HCEC 1CT (cell line): ENCODE measurements at regions not wholly inside any gene's neighbourhood (a gene's known extent, or its start where the extent isn't known, plus 50 kb on each side); places are given as distances from the start of the nearest gene placed in this dataset.

Source experiments
- DNase-seq: peaks from one replicate; pipeline ENCODE4 v3.0.0-alpha.2; 2017

DNA sequence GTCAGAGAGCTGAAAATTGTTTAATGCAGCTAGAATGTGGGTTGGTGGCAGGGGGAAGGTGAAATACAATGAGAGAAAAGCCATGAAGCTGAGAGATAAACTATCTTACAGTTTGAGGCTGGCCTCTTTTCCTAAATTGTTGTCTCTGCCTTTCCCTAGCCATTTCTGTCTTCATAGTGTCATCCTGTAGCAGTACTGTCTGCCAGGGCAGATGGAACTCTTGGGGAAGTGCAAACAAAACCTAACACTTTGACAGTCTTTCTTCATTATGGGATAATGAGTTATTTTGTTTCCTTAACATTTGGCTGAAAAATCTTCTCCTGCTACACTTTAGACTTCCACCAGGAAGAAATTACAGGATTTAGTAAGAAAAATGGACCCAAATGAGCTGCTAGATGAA is 197.8 kb upstream of the ARX start:
- no peak for DNase-seq

DNA sequence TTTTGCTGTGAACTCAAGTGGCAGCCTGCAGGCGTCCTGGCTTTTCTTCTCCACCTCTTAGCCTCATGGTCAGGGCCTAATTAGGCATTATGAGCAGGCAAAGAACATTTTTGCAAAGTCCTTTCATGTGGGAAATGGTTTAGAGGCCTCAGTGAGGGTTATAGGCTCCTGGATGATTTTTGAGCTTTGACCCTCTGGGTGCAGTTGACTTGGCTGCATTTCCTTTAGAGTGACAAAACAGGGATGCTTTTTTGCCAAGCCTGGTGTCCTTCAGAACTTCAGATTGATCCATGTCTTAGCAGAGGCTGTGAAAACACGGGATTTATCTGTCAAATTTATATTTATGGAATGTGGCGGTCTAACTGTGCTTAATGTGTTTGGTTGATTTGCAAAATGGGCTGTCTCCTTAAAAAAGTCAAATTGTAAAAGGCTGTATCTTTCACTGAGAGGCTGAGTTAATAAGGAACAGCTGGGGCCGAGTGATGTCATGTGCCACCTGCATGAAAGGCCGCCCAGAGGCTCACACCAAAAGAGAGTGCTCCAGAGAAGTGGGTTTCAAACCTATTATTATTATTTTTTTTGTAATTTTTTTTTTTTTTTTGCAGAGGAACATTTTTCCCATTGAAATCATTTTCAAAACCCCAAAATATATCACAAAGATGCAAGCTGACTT is 192.2 kb upstream of the ARX start:
- no peak for DNase-seq

DNA sequence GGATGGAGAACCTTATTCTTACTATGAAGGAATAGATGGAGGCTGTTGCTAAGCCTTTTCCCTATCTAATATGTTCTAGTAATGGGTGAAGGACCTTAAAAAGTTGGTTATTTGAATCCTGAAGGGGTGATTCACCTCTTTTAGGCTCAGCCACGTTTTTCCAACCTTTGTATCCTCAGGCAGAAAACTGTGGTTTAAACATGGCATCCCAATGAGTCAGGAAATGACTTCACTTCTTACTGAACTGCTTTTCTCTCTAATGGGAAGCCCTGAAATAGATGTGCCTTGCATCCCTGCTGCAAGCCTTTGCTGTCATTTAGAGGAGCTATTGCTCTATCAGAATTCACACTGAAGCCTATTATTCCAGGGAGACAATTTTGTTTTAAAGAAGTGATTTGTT is 191.0 kb upstream of the ARX start:
- no peak for DNase-seq

DNA sequence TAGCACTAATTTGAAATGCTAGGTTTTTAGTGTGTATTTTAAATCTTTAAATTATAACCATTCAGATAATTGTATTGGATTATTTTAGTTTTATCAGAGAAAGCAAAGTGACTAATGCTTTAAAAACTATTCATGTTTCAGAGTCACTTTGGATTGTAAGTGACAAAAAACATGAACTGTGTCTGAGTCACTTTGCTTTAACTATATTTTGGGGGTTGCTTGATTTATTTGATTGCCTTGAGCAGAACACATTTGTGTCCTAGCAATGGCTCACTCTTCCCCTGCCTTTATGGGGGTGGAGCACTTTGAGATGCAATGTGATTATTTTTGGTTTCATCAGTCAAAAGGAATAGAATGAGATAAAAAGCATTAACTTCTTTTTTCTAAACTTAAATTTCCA is 188.4 kb upstream of the ARX start:
- no peak for DNase-seq

DNA sequence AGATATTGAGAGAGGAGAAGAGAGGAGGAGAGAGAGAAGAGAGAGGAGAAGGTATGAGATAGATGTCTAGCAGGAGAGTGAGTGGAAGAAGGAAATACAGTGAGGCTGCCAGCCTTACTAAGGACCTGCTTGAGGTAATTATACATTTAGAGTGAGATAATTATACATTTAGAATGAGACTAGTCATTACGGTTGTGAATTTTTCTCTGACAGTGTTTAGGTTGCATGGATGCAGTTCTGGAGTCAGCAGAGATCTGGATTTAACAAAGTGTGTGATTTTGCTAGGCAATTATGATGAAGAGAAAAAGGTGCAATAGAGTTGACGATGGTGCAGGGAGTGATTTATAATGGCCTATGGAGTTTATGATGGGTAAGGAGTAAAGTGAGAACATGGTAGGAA is 187.1 kb upstream of the ARX start:
- no peak for DNase-seq

GRCh38 chrX:25198891-25199290 is 183.1 kb upstream of the ARX start:
- no peak for DNase-seq

DNA sequence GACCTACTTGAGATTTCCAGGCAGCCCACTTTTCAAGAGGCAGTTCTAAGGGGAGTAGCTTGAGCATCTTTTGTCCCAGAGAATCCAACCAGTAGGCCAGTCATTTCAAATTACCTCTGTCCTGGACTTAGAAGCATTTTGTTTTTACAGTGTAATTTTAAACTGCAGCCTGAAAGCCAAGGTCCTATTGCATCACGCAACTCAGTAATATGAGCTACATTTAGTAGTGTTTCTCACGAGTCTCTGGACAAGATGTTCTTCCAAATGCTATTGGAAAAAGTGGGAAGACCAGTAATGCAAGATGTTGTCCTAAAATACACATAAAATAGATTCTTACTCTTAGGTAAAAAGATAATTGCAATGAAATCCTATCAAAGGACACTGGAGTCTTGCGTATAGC is 182.5 kb upstream of the ARX start:
- DNase-seq = no peak

DNA sequence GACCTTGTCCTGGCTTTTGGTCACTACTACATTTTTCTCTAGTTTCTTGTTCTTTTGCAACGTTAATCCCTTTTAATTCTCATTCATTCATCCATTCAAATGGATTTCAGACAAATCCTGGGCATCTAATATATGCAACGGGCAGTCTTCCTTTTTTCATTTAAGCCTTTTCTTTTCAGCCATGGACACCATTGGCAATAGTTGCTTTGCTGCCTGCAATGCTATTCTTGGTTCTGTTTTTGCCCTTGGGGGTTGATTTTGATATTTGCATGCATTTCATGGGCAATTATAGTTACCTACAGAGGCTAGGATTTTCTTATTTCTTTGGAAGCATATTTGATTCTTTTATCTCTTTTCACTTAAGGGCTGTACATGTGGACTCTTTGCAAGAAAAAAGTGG is 180.5 kb upstream of the ARX start:
- no peak for DNase-seq

DNA sequence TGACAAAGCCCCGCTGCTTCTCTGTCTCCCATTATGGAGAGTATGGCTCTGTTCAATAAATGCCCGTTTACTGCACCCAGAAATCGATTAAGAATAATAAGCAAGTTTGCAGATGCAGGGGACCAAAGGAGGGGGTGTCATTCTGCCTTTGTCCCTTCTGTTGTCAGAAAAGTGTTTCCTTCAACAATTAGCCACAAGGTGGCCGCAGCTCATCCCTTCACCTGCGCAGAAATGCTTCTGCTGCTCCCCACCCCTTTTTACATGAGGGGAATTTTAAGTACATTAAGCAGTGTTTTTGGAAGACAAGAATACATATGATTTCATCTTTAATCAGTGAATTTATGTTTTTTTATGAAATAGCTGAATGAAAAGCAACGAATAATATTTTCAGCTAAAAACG is 175.6 kb upstream of the ARX start:
- DNase-seq = no peak

- DNase-seq = no peak
Measured at GRCh38 chrX:25181775-25182174, 166.0 kb upstream of the ARX start.

DNA sequence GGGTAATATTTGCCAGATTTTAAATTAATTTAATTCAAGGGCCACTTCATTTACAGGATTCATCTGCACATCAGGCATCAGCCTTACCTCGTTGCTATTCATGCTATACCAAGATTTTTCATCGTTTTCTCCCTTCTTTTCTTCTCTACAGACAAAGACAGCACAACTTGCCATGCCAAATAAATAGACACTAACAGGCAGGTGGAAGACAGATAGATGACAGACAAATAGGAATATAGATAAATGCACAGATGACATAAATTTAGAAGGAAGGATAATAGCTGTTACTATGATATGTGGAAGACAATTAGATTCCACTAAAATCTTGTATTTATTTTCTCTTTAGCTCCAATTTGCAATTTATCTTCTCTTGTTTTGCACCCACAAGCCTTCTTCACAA is 164.5 kb upstream of the ARX start:
- no peak for DNase-seq

GRCh38 chrX:25178555-25178954 is 162.8 kb upstream of the ARX start:
- no peak for DNase-seq

- no peak for DNase-seq
Measured at GRCh38 chrX:25175743-25176142, 160.0 kb upstream of the ARX start.

- DNase-seq = no peak
Measured at GRCh38 chrX:25175171-25175570, 159.4 kb upstream of the ARX start.

DNA sequence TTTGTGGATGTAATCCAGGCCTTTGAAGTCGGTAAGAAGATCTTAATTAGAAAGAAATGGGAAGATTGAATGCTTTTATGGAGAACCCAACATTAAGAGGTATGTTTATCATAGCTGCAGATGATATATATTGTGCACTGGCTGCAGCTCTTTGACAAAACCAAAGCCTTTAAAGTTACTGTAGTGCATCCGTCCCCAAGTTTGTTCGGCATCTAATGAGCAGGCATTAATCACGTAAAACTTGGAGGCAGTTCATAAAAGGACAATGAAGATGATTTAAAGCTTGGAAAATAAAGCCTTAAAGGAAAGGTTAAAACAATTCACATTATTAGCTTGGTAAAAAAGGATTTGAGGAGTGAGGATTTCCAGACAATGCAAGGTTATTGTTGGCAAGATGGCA is 150.8 kb upstream of the ARX start:
- DNase-seq = no peak

- DNase-seq = no peak
Measured at GRCh38 chrX:25166145-25166544, 150.4 kb upstream of the ARX start.

DNA sequence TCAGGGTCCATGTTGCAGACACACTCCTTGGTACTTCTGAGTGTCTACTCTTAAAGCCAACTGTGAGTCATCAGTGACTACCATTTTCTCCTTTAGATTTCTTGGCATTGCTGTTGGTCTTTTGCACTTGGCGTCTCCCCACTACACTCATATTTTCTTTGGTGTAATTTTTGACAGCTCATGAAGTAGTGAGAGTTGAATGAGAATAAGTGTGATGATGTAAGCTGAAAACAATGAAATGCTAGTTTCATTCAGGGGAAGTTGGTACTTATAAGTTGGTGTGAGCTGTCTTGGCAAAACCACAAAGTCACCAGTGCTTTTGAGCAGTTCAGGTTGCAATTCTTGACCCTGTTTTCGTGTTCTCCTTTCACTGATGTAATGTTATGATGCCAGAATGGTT is 142.9 kb upstream of the ARX start:
- DNase-seq = no peak

DNA sequence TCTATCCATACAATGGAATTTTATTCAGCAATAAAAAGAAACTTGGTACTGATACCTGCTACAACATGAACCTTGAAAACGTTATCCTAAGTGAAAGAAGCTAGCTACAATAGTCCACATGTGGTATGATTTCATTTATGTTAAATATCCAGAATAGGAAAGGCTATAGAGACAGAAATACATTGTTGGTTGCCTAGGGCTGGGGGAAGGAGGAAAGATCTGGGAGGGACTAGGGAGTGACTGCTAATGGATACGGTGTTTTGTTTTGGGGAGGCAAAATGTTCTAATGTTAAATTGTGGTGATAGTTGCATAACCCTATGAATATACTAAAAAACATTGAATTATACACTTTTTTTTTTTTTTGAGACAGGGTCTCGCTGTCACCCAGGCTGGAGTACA is 141.1 kb upstream of the ARX start:
- DNase-seq = no peak

- no peak for DNase-seq
Measured at GRCh38 chrX:25156323-25156722, 140.6 kb upstream of the ARX start.

- no peak for DNase-seq
Measured at GRCh38 chrX:25154168-25154567, 138.4 kb upstream of the ARX start.

GRCh38 chrX:25151749-25152148 is 136.0 kb upstream of the ARX start:
- no peak for DNase-seq

DNA sequence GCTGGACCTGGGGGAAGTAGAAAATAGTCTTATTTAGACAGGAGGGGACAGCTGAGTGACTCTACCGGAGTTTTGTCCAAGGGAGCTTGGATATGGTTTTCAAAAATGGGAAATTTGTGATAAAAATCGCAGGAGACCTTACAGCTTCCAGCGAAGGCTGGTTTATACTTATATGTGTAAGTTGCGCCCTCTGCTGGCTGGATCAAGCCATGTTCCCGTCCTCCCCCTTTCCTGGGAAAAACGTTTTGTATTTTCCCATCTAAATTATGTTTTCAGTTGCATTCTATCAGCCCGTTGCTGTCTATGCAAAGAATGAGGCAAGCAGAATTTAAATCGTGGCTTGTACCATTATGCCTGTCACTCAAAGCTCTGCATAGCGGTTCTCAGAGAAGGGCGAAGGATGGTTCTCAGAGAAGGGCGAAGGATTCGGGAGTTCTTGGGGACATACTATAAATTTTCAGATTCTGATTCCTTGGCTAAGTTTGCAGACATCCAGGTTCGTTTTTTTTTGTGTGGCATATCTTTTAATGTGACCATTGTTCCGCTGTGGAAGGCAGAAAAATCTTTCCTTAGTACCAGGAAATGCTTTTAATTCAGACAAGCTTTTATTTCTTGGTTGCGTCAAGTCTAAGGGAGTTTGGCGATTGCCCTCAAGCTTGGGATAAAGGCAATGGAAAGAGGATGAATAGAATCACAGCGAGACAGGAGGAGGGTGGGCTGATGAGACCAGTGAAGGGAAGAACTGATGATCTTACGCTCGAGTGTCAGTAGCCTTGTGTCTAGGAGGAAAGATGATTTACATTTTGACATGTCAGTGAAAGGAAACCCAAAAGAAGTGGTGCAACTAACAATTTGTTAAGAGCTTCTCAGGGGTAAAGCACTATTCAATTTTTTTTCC is 128.5 kb upstream of the ARX start:
- peak; percentile 8 for DNase-seq

DNA sequence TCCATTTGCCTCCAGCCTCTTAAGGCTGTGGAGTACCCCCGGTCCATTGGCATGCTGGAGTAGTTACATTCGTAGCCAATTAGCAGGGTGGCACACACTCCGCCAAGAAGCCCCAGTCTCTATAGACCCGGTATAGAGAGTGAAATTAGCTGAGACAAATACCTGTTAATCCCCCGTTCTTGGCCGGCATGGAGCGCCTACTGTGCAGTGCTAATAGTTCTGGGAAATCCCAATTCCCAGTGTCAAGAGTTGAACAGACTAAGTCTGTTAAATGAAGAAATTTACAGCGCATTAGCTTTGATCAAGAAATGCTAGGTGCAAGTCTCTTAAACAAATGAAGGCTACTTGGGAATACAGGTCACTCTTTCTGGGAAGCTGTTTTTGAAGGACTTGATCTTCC is 127.8 kb upstream of the ARX start:
- DNase-seq = no peak

GRCh38 chrX:25141684-25142083 is 125.9 kb upstream of the ARX start:
- DNase-seq = no peak

DNA sequence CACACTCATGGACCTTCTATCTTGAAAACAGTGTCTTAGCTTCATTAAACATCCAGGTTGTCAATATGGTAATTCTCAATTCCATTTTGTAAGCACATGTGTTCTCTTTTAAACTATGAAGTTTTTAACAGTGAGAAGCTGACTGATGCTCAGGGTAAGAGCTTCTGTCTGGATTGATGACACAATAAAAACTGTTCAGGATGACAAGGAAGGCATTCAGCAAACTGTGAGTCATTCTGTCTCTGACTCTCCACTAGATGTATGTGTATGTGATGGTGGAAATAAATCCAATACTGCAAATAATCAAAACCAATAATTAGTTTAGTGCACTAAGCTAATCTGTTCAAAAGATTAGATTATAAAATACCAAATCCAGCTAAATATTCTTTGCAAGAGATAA is 115.3 kb upstream of the ARX start:
- DNase-seq = no peak
